VCaP (cell line): ENCODE measurements at regions not wholly inside any gene's neighbourhood (a gene's known extent, or its start where the extent isn't known, plus 50 kb on each side); places are given as distances from the start of the nearest gene placed in this dataset.
"Not testable (repeated sequence)": the region's sequence is repeated elsewhere in the genome, so short reads cannot be mapped to it uniquely, and the experiment has no call there.

Experiments used
- H3K27ac ChIP-seq: fragments of 450-650 bp; 2 replicates; pipeline ENCODE4 v1.5.1; 2017
- TF ChIP-seq, protein P1 (sequence below): fragments of 450-650 bp; conservative IDR thresholded peaks from 2 replicates; pipeline ENCODE4 v1.5.1; 2017; ENCODE audit warnings: mild to moderate bottlenecking, moderate library complexity

GRCh38 chr2:224099861-224100643 lies 61.0 kb upstream of the SERPINE2 start:
- no peak overlapping the region for H3K27ac ChIP-seq
- TF ChIP-seq, protein P1, sequence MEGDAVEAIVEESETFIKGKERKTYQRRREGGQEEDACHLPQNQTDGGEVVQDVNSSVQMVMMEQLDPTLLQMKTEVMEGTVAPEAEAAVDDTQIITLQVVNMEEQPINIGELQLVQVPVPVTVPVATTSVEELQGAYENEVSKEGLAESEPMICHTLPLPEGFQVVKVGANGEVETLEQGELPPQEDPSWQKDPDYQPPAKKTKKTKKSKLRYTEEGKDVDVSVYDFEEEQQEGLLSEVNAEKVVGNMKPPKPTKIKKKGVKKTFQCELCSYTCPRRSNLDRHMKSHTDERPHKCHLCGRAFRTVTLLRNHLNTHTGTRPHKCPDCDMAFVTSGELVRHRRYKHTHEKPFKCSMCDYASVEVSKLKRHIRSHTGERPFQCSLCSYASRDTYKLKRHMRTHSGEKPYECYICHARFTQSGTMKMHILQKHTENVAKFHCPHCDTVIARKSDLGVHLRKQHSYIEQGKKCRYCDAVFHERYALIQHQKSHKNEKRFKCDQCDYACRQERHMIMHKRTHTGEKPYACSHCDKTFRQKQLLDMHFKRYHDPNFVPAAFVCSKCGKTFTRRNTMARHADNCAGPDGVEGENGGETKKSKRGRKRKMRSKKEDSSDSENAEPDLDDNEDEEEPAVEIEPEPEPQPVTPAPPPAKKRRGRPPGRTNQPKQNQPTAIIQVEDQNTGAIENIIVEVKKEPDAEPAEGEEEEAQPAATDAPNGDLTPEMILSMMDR: no peak

GRCh38 chr2:224098481-224099230 lies 59.6 kb upstream of the SERPINE2 start:
- no peak overlapping the region for H3K27ac ChIP-seq
- TF ChIP-seq, protein P1: no peak

DNA sequence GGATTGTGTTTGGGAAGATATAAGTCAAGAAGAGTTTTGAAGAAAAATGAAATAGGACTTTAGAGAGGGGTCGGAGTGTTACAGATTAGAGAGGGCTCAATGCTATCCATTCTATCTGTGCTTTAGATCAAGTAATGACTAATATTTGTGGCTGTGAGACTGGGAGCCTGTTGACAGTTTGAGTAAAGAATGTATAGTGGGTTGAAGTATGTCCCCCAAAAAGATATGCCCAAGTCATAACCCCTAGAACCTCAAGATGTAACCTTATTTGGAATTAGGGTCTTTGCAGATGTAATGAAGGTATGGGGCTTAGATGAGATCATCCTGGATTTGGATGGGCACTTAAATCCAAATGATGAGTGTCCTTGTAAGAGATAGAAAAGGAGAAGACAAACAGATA lies 55.3 kb upstream of the SERPINE2 start:
- H3K27ac ChIP-seq: no peak overlapping the region
- TF ChIP-seq, protein P1: no peak

GRCh38 chr2:224091671-224092070 lies 52.6 kb upstream of the SERPINE2 start:
- not testable (repeated sequence) for H3K27ac ChIP-seq

DNA sequence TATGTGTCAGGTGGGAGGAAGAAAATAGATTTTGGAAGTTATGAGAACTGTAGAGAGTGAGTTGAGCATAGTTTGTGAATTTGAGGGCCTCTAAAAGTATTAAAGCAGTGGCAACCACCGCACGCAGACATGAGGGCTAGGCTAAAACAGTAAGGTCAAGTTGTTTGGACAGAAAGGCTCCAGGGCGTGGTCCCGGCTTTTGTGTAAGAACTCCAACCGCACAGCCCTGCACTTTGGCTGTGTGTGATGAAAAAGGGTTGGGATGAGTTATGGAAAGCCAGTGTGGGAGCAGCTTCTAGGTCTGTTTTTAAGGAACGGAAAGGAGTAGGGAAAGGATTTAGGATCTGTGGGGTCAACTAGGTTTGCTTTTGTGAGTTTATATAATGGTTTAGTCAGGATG lies 50.5 kb upstream of the SERPINE2 start:
- not testable (repeated sequence) for H3K27ac ChIP-seq
